PC-9 (cell line): ENCODE measurements at regions not wholly inside any gene's neighbourhood (a gene's known extent, or its start where the extent isn't known, plus 50 kb on each side); places are given as distances from the start of the nearest gene placed in this dataset.

ENCODE experiments used
- EZH2 ChIP-seq: fragments of 200-600 bp; sonication (generic); IDR thresholded peaks from 2 replicates; pipeline ENCODE4 v1.8.0; 2017; ENCODE audit warnings: antibody characterized with exemption, low read depth
- TF ChIP-seq, protein P1 (sequence below): fragments of 200-600 bp; sonication (generic); conservative IDR thresholded peaks from 2 replicates; pipeline ENCODE4 v1.6.1; 2017; ENCODE audit warnings: mixed run types, antibody characterized with exemption, mild to moderate bottlenecking, moderate library complexity

DNA sequence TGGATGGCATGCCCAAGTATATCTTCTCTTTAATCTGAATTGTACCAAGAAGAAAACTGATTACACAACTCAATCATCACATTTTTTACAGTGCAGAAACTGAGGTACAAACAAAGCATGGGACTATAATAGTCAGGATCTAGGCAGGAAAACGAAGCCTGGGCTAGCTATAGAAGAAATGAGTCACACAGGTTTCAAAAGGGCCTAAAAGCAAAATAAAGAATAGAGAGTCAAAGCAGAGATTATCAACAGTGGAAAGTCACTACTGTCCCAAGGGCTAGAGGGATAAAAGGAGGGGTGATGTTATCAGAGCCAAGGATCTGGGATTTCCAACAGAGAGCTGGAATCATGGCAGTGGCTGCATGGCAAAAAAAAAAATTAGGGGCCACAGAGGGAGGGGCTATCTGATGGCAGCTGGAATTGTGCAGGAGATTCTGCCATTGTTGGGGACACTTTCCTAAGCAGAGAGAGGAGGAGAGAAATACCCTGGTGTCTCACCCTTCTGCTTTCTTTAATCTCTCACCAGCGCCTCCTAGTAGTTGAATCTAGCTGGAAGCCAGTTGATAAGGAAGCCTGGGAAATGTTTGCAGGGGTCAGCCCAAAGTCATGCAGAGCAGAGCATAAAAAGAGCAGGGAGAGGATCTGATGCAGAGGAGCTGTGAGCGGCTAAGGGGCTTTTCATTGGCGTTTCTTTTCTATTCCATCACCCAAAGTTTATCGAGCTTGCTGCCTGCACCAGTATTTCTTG lies 343.2 kb downstream of the ACTL7B start:
- TF ChIP-seq, protein P1, sequence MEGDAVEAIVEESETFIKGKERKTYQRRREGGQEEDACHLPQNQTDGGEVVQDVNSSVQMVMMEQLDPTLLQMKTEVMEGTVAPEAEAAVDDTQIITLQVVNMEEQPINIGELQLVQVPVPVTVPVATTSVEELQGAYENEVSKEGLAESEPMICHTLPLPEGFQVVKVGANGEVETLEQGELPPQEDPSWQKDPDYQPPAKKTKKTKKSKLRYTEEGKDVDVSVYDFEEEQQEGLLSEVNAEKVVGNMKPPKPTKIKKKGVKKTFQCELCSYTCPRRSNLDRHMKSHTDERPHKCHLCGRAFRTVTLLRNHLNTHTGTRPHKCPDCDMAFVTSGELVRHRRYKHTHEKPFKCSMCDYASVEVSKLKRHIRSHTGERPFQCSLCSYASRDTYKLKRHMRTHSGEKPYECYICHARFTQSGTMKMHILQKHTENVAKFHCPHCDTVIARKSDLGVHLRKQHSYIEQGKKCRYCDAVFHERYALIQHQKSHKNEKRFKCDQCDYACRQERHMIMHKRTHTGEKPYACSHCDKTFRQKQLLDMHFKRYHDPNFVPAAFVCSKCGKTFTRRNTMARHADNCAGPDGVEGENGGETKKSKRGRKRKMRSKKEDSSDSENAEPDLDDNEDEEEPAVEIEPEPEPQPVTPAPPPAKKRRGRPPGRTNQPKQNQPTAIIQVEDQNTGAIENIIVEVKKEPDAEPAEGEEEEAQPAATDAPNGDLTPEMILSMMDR, result no peak
- TF ChIP-seq EZH2, result no peak
